Activated naive CD8-positive, alpha-beta T cell treated with anti-CD3 and anti-CD28 coated beads, Interleukin-2, amount 50 U/mL, for 16 hours (primary cell): ENCODE measurements at regions not wholly inside any gene's neighbourhood (a gene's known extent, or its start where the extent isn't known, plus 50 kb on each side); places are given as distances from the start of the nearest gene placed in this dataset.

ENCODE experiments used
- DNase-seq: peaks from one replicate; pipeline ENCODE4 v3.0.0-alpha.2; 2020; ENCODE audit warnings: low read depth, low spot score

DNA sequence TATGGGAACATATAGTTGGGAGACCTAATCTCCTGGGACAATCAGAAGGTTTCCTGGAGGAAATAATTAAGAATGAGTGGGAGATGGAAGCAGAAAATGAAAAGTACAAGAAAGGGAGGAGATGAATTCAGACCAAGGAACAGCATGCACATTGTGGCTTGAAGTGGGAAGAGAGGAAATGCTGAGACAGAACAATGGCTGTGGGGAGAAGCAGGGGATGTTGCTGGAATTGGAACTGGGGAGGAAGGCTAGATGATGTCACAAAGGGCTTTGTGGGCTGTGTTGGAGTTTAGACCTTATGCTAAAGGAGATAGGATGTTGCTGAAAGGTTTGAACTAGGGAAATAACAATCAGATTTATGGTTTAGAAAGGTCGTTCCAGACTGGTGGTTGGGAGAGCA lies 119.5 kb upstream of the DIPK2B start:
- DNase-seq, result no peak

DNA sequence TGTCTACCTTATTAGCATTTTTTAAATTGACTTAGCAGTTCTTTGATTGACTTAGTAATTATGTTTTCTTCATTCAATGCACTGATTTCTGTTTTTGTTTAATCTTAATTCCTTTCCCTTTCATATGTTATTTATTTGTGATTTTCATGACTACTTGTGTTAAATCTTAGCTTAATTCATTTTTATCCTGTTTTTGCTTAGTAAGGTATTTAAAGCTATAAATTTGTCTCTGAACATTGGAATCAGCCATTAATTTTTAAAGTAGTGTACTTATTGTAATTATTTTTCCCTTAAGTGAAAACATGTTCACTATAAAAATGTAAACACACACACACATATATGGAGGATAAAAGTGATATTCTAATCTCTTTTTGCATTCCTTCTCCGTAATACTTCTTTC lies 109.1 kb upstream of the DIPK2B start:
- DNase-seq, result no peak

DNA sequence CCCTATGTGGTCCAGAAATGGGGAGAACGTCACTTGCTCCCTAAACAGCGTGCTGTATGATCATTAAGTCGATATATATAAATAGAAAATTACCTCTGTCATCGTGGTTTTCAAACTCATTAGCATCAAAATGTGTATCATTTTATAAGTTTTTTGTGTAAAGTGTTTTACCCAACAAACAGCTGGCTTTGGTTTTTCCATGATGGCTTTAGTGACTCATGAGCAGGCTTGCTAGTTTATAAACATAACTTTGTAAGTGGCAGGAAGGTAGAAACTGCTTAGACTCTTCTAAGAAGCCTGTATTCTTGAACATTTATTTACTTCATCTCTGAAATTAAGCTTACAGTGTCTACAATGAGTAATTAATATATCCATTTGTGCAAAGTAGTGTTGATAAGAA lies 108.4 kb upstream of the DIPK2B start:
- no peak for DNase-seq

DNA sequence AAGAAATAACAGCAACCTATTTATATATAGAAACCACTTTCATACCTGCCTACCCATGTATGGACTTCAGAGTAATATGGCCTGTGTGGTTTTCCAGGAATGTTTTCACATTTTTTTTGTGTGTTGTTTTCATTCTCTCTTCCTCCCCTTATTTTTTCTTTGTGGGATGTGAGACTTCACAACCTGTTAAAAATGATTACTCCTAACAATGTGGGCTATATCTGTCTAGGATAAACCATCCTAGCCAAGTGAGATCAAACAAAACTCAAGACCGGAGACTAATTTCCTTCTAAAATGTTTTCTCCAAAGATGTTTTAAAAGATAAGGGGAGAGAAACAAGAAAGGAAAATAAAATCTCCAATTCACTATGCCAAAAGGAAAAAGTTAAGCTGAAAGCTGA lies 106.1 kb upstream of the DIPK2B start:
- DNase-seq, result no peak

DNA sequence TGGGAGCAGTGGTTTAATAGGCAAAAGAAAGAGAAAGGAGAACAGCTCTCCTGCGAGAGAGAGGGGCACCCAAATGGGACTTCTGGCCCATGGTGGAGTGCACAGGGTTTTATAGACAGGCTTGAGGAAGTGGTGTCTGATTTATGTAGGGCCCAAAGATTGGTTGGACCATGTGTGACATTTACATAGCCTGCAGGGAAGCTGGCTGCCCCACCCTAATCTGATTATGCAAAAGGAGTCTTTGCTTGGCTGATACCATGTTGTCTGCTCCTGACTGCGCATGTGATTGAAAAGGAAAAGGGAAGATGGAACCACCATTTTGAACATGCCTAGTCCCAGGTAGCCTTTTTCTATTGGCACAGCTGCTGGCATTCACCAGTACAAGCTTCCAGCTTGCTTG lies 100.0 kb upstream of the DIPK2B start:
- DNase-seq, result no peak

DNA sequence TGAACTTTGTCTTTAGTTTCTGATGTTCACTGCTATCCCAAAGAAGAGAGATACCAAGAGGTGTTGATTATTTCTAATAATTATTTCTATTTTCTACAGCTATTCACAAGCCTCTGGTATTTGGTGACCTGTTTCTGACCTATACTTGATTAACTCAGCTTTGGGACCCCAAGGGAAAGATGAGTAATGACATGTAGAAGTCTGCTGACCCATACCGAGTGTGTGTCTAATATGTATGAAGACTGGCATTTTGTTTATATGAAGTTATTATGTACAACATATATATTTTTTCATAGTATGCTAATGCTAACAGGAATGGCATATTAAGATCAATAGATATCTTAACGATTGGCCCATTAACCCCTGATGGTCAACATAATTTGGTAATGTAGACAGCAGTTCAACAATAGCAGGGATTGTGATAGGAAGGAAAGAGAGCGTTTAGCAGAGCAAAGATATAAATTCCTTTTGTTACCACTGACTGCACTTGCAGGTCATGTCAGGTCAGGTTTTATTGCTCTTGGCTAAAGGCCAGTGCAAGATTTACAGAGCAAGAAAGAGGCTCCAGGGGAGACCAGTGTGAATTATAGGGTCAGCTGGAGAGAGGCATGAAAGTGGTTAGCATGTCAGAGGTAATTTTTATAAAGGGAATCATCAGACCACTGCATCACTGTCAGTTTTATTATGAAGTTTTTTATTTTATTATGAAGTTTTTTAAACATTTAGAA lies 94.7 kb upstream of the DIPK2B start:
- DNase-seq, result no peak

DNA sequence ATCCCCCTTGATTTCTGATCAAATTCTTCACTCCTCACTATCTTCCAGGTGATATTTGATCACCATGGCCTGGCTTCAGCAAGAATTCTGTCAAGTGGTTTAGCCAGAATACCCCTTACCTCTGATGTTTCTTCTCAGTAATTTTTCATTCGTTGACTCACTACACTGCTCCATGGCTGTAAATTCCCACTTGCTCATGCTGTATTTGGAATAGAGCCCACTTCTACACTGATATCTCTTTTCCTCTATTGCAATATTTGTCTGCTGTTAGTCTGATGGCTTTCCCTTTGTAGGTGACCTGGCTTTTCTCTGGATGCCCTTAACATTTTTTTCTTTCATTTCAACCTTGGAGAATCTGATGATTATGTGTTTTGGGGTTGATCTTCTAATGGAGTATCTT lies 73.9 kb upstream of the DIPK2B start:
- DNase-seq, result no peak

DNA sequence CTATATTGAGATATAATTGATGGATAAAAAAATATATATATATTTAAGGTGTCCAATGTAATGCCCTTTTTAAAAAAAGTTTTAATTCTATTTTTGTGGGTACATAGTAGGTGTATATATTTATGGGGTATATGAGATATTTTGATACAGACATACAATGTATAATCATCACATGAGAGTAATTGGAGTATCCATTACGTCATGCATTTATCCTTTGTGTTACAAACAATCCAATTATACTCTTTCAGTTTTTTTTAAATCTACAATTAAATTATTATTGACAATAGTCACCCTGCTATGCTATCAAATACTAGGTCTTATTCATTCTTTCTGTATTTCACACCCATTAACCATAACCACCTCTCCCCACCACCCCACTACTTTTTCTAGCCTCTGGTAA lies 66.3 kb upstream of the DIPK2B start:
- no peak for DNase-seq

DNA sequence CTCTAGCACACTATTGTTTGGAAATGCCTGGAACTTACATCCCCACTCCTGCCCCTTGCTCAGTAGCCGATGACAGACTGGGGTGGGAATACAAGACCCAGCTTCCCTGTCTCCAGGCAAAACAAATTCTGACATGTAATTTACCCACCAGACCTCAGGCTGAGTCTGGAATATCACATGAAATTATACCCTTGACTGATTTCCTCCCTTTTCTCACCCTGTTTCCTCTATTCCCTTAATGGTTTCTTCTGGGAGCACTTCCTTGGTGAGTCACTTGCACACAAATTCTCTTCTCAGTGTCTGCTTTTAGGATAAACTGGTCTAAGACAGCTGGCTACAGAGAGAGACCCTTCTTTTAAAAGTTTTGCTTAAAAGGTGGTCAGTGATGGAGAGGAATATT lies 65.8 kb upstream of the DIPK2B start:
- DNase-seq, result no peak

DNA sequence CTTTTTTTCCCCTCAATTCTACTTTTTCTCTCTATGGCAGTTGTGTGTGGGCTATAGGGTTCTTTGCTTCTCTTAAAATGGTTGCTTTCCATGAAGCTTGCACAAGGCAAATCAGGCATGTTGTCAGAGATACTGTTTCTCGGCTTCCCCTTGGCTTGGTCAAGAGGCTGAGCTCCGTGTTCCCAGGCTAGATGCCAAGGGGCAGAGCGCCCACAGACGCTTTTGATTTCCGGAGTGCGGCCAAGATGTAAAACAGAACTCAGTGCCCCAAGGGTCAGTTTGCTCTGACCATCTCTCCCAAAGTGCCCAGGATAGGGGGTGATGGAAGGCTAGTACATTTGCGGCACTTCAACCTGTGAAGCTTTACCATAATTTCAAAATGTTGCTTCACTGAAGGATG lies 64.2 kb upstream of the DIPK2B start:
- no peak for DNase-seq

DNA sequence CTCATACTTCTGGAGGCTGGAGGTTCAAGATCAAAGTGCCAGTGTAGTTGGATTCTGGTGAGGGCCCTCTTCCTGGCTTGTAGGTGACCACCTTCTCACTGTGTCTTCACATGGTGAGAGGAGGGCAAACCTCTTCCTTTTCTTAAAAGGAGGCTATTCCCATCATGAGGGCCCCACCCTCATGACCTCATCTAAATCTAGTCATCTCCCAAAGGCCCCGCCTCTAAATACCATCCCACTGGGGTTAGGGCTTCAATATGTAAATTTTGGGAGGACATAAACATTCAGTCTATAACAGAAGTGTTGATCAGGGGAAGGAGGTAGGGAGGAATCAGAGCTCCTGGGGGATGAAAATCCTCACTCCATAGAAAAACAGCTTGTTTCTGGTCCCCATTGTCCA lies 60.8 kb upstream of the DIPK2B start:
- no peak for DNase-seq

DNA sequence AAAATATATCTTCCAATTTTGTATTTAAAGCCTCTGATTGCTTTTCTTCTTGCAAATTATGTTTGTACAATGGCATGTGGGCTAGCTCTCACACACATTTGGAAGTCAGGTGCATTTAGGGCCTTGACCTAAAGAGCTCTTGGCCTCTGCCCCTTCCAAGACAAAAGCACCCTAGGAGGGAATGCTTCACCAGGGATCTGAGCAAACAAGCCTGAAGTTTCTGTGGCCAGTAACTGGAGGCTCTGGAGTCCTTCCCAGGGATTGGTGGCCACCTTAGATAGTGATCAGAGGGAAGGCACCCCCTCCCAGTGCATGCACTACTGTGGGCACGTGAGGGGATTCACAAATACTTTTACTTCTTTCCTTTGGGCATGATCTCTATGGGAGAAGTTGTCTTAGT lies 60.3 kb upstream of the DIPK2B start:
- no peak for DNase-seq

DNA sequence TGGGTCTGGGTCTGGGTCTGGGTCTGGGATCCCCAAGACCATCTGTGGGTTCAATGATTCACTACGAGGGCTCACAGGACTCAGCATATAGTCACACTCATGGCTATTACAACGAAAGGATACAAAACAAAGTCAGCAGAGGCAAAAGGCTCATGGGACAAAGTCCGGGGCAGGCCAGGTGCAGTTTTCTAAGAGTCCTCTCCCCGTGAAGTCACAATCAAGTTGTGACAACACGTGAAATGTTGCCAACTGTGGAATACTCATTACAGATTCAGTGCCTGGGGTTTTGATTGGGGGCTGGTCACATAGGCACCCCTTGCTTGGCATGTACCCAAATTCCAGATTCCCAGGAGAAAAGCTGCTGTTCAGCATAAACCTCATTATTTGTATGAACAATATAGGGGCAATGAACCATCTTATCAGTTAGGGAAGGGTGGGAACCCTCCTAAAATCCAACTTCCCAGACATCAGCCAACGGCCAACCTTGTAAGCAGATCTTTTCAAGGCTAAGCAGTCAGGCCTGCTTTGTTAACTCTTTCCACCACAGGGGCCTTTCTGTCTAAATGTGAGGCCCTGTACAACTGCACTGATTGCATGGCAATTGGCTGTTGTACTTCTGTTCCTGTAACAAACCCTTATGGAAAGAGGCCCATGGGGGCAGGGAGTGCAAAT lies 58.2 kb upstream of the DIPK2B start:
- DNase-seq, result no peak
